ENCODE measurements at regions not wholly inside any gene's neighbourhood (a gene's known extent, or its start where the extent isn't known, plus 50 kb on each side); places are given as distances from the start of the nearest gene placed in this dataset.

- TF ChIP-seq ZNF790 (CRISPR knock-in tag; IDR thresholded peaks at IDR 0.05; ENCODE audit: borderline replicate concordance) (no peak), THRA (CRISPR knock-in tag; IDR thresholded peaks at IDR 0.05; ENCODE audit: borderline replicate concordance) (no peak)
Observed at GRCh38 chr2:18915227-18915626, 325.9 kb upstream of the NT5C1B start.
